ENCODE measurements at regions not wholly inside any gene's neighbourhood (a gene's known extent, or its start where the extent isn't known, plus 50 kb on each side); places are given as distances from the start of the nearest gene placed in this dataset.
"Not testable (repeated sequence)": the region's sequence is repeated elsewhere in the genome, so short reads cannot be mapped to it uniquely, and the experiment has no call there.

- H3K9me3 ChIP-seq (replicated peaks; ENCODE audit: low read length); H3K36me3 ChIP-seq (ENCODE audit: insufficient read depth, low read length); H3K4me3 ChIP-seq (ENCODE audit: low read length); H3K4me1 ChIP-seq (ENCODE audit: control insufficient read depth, insufficient read depth, low read length); H3K27me3 ChIP-seq (ENCODE audit: control insufficient read depth, insufficient read depth, low read length); H3K4me2 ChIP-seq (ENCODE audit: low read length); H3K9ac ChIP-seq (ENCODE audit: low read depth, low read length): not testable (repeated sequence)
Observed at GRCh38 chr4:160481696-160482690, 1379.1 kb downstream of the RAPGEF2 start.

- Histone ChIP-seq H3K4me3 (ENCODE audit: low read length) (no peak overlapping the region), H3K4me2 (ENCODE audit: low read length) (no peak overlapping the region), H3K36me3 (ENCODE audit: insufficient read depth, low read length) (no peaks in the 10 kb centered on the region), H3K9ac (ENCODE audit: low read depth, low read length) (no peak overlapping the region), H3K9me3 (replicated peaks; ENCODE audit: low read length) (no peaks in the 10 kb centered on the region), H3K4me1 (ENCODE audit: control insufficient read depth, insufficient read depth, low read length) (no peaks in the 10 kb centered on the region), H3K27me3 (ENCODE audit: control insufficient read depth, insufficient read depth, low read length) (no peaks in the 10 kb centered on the region)
Observed at GRCh38 chr4:160485071-160485687, 1382.3 kb downstream of the RAPGEF2 start.

- Histone ChIP-seq H3K4me1 (ENCODE audit: control insufficient read depth, insufficient read depth, low read length) (no peaks in the 10 kb centered on the region), H3K36me3 (ENCODE audit: insufficient read depth, low read length) (no peaks in the 10 kb centered on the region), H3K4me2 (ENCODE audit: low read length) (no peak overlapping the region), H3K9ac (ENCODE audit: low read depth, low read length) (no peak overlapping the region), H3K9me3 (replicated peaks; ENCODE audit: low read length) (no peaks in the 10 kb centered on the region), H3K27me3 (ENCODE audit: control insufficient read depth, insufficient read depth, low read length) (no peaks in the 10 kb centered on the region), H3K4me3 (ENCODE audit: low read length) (no peak overlapping the region)
Observed at GRCh38 chr4:160492181-160492580, 1389.3 kb downstream of the RAPGEF2 start.

- H3K4me3 ChIP-seq (ENCODE audit: low read length) = no peak overlapping the region
Observed at GRCh38 chr4:160493206-160493605, 1390.3 kb downstream of the RAPGEF2 start.

GRCh38 chr4:160495356-160495755 is 1392.5 kb downstream of the RAPGEF2 start:
- Histone ChIP-seq H3K4me1 (ENCODE audit: control insufficient read depth, insufficient read depth, low read length) (no peaks in the 10 kb centered on the region), H3K4me3 (ENCODE audit: low read length) (no peak overlapping the region), H3K9ac (ENCODE audit: low read depth, low read length) (no peak overlapping the region), H3K4me2 (ENCODE audit: low read length) (no peak overlapping the region), H3K36me3 (ENCODE audit: insufficient read depth, low read length) (no peaks in the 10 kb centered on the region), H3K27me3 (ENCODE audit: control insufficient read depth, insufficient read depth, low read length) (no peaks in the 10 kb centered on the region), H3K9me3 (replicated peaks; ENCODE audit: low read length) (no peaks in the 10 kb centered on the region)

More at GRCh38 chr4:160493206-160493605, 1390.3 kb downstream of the RAPGEF2 start:
- no peaks in the 10 kb centered on the region for H3K27me3 ChIP-seq (ENCODE audit: control insufficient read depth, insufficient read depth, low read length)
- no peaks in the 10 kb centered on the region for H3K4me1 ChIP-seq (ENCODE audit: control insufficient read depth, insufficient read depth, low read length)
- no peaks in the 10 kb centered on the region for H3K9me3 ChIP-seq (replicated peaks; ENCODE audit: low read length)
- no peak overlapping the region for H3K4me2 ChIP-seq (ENCODE audit: low read length)
- no peak overlapping the region for H3K9ac ChIP-seq (ENCODE audit: low read depth, low read length)
- H3K36me3 ChIP-seq (ENCODE audit: insufficient read depth, low read length) = no peaks in the 10 kb centered on the region

- no peak overlapping the region for H3K9ac ChIP-seq (ENCODE audit: low read depth, low read length)
- H3K4me3 ChIP-seq (ENCODE audit: low read length) = no peak overlapping the region
- H3K27me3 ChIP-seq (ENCODE audit: control insufficient read depth, insufficient read depth, low read length) = no peaks in the 10 kb centered on the region
- no peaks in the 10 kb centered on the region for H3K4me1 ChIP-seq (ENCODE audit: control insufficient read depth, insufficient read depth, low read length)
- H3K36me3 ChIP-seq (ENCODE audit: insufficient read depth, low read length) = no peaks in the 10 kb centered on the region
- H3K9me3 ChIP-seq (replicated peaks; ENCODE audit: low read length) = no peaks in the 10 kb centered on the region
- H3K4me2 ChIP-seq (ENCODE audit: low read length) = no peak overlapping the region
Observed at GRCh38 chr4:160498211-160498610, 1395.3 kb downstream of the RAPGEF2 start.

GRCh38 chr4:160505724-160506123 is 1402.8 kb downstream of the RAPGEF2 start:
- Histone ChIP-seq H3K4me3 (ENCODE audit: low read length) (no peak overlapping the region), H3K9me3 (replicated peaks; ENCODE audit: low read length) (no peaks in the 10 kb centered on the region), H3K9ac (ENCODE audit: low read depth, low read length) (no peak overlapping the region), H3K4me2 (ENCODE audit: low read length) (no peak overlapping the region), H3K27me3 (ENCODE audit: control insufficient read depth, insufficient read depth, low read length) (no peaks in the 10 kb centered on the region), H3K36me3 (ENCODE audit: insufficient read depth, low read length) (no peaks in the 10 kb centered on the region), H3K4me1 (ENCODE audit: control insufficient read depth, insufficient read depth, low read length) (no peaks in the 10 kb centered on the region)

GRCh38 chr4:160510928-160511327 is 1408.0 kb downstream of the RAPGEF2 start:
- no peaks in the 10 kb centered on the region for H3K9me3 ChIP-seq (replicated peaks; ENCODE audit: low read length)
- no peak overlapping the region for H3K9ac ChIP-seq (ENCODE audit: low read depth, low read length)
- H3K4me3 ChIP-seq (ENCODE audit: low read length) = no peak overlapping the region
- H3K4me1 ChIP-seq (ENCODE audit: control insufficient read depth, insufficient read depth, low read length) = no peaks in the 10 kb centered on the region
- H3K27me3 ChIP-seq (ENCODE audit: control insufficient read depth, insufficient read depth, low read length) = no peaks in the 10 kb centered on the region
- H3K36me3 ChIP-seq (ENCODE audit: insufficient read depth, low read length) = no peaks in the 10 kb centered on the region
- H3K4me2 ChIP-seq (ENCODE audit: low read length) = no peak overlapping the region

- Histone ChIP-seq H3K4me1 (ENCODE audit: control insufficient read depth, insufficient read depth, low read length) (no peaks in the 10 kb centered on the region), H3K4me2 (ENCODE audit: low read length) (no peak overlapping the region), H3K4me3 (ENCODE audit: low read length) (no peak overlapping the region), H3K27me3 (ENCODE audit: control insufficient read depth, insufficient read depth, low read length) (no peaks in the 10 kb centered on the region), H3K36me3 (ENCODE audit: insufficient read depth, low read length) (no peaks in the 10 kb centered on the region), H3K9ac (ENCODE audit: low read depth, low read length) (no peak overlapping the region), H3K9me3 (replicated peaks; ENCODE audit: low read length) (peaks cover 2% of the 10 kb centered on the region)
Observed at GRCh38 chr4:160514126-160514525, 1411.2 kb downstream of the RAPGEF2 start.

GRCh38 chr4:160523231-160523630 is 1420.4 kb downstream of the RAPGEF2 start:
- H3K9ac ChIP-seq (ENCODE audit: low read depth, low read length) = no peak overlapping the region
- H3K9me3 ChIP-seq (replicated peaks; ENCODE audit: low read length) = peaks cover 2% of the 10 kb centered on the region
- H3K4me3 ChIP-seq (ENCODE audit: low read length) = no peak overlapping the region

GRCh38 chr4:160537681-160538080 is 1434.8 kb downstream of the RAPGEF2 start:
- Histone ChIP-seq H3K36me3 (ENCODE audit: insufficient read depth, low read length) (no peaks in the 10 kb centered on the region), H3K9ac (ENCODE audit: low read depth, low read length) (no peak overlapping the region)

More at GRCh38 chr4:160523231-160523630, 1420.4 kb downstream of the RAPGEF2 start:
- no peaks in the 10 kb centered on the region for H3K4me1 ChIP-seq (ENCODE audit: control insufficient read depth, insufficient read depth, low read length)
- no peaks in the 10 kb centered on the region for H3K27me3 ChIP-seq (ENCODE audit: control insufficient read depth, insufficient read depth, low read length)
- H3K36me3 ChIP-seq (ENCODE audit: insufficient read depth, low read length) = no peaks in the 10 kb centered on the region
- no peak overlapping the region for H3K4me2 ChIP-seq (ENCODE audit: low read length)

More at GRCh38 chr4:160537681-160538080, 1434.8 kb downstream of the RAPGEF2 start:
- no peak overlapping the region for H3K4me3 ChIP-seq (ENCODE audit: low read length)
- H3K27me3 ChIP-seq (ENCODE audit: control insufficient read depth, insufficient read depth, low read length) = no peaks in the 10 kb centered on the region
- H3K9me3 ChIP-seq (replicated peaks; ENCODE audit: low read length) = no peaks in the 10 kb centered on the region
- no peak overlapping the region for H3K4me2 ChIP-seq (ENCODE audit: low read length)
- no peaks in the 10 kb centered on the region for H3K4me1 ChIP-seq (ENCODE audit: control insufficient read depth, insufficient read depth, low read length)

Measured in skeletal muscle satellite cell (primary cell).